ENCODE measurements at regions not wholly inside any gene's neighbourhood (a gene's known extent, or its start where the extent isn't known, plus 50 kb on each side); places are given as distances from the start of the nearest gene placed in this dataset.

DNA sequence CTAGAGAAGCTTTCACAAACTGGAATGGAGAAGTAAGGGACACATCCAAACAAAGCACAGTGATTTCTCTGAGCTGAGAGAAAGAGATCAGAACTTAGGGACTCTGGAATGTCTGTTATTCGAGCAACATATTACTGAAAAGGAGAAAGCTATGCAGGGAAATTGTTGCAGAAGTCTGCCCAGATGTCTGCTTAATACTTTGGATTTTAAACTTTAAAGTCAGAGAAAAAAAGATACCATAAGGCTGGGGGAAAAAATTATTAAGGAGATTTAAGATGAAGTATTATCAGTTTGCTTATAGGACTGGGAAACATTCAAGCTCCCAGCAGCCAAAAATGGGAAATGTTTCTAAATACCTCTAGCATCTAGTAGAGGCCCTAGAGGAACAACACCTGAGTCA is 803.9 kb downstream of the TAF11L14 start:
- TF ChIP-seq POLR2AphosphoS5 (IDR thresholded peaks at IDR 0.05; ENCODE audit: low read depth, low read length) (no peak), POLR2A (IDR thresholded peaks at IDR 0.05; ENCODE audit: low read depth, low read length) (no peak), TAF1 (IDR thresholded peaks at IDR 0.05; ENCODE audit: borderline replicate concordance, low read depth, low read length) (no peak)

Measured in GM12892 (cell line).